Activated naive CD8-positive, alpha-beta T cell treated with anti-CD3 and anti-CD28 coated beads, Interleukin-2, amount 50 U/mL, for 24 hours (primary cell): ENCODE measurements at regions not wholly inside any gene's neighbourhood (a gene's known extent, or its start where the extent isn't known, plus 50 kb on each side); places are given as distances from the start of the nearest gene placed in this dataset.

Experiments
- ATAC-seq: fragments of 150-1000 bp; cut with Tn5 transposase; one replicate; pipeline ENCODE4 v1.10.0; 2021
- DNase-seq: peaks from one replicate; pipeline ENCODE4 v3.0.0; 2021
- H3K27ac Mint-ChIP-seq: one replicate; pipeline ENCODE4 v1.8.0; 2021; ENCODE audit warnings: mild to moderate bottlenecking, mixed read lengths
- H3K27me3 Mint-ChIP-seq: one replicate; pipeline ENCODE4 v1.8.0; 2021; ENCODE audit warnings: mixed read lengths
- H3K36me3 Mint-ChIP-seq: one replicate; pipeline ENCODE4 v1.8.0; 2021; ENCODE audit warnings: low read depth, mixed read lengths
- H3K4me1 Mint-ChIP-seq: one replicate; pipeline ENCODE4 v1.8.0; 2021; ENCODE audit warnings: mixed read lengths
- H3K4me3 Mint-ChIP-seq: one replicate; pipeline ENCODE4 v1.8.0; 2021; ENCODE audit warnings: mild to moderate bottlenecking, moderate library complexity, mixed read lengths
- H3K9me3 Mint-ChIP-seq: one replicate; pipeline ENCODE4 v1.8.0; 2021; ENCODE audit warnings: mixed read lengths

DNA sequence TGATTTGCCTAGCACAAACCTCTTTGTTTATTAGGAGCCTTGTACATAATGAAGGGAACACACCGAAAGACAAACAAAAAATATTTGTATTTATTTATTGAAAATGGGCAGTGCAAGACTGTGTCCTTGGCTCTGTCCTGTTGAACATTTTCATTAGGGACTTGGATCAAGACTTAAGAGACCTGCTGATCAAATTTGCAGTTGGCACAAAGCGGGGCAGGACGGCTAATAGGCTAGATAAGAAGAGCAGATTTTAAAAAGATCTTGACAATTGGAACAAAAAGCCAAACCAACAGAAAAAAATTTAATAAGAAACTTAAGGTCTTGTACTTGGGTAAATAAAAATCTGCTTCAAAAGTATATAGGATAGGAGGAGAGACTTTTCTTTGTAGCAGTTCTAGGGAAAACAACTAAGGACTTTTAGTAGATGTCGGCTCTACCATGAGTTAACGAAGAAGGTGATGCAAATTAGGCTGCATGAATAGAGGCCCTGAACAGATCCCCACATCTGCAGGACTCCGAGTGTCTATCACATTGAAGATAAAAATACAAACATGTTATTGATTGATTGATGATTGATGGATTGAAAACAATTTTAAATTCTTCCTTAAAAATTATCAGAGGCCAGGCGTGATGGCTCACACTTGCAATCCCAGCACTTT, 124.1 kb upstream of the SPACA1 start:
- Mint-ChIP-seq H3K4me1 (peaks cover 35% of the 10 kb centered on the region), H3K4me3 (no peak overlapping the region), H3K9me3 (no peaks in the 10 kb centered on the region), H3K27ac (no peak overlapping the region), H3K27me3 (peaks cover 9% of the 10 kb centered on the region), H3K36me3 (no peaks in the 10 kb centered on the region)
- DNase-seq (no peak), ATAC-seq (no peak)

GRCh38 chr6:87922947-87923330, 124.7 kb upstream of the SPACA1 start:
- Mint-ChIP-seq H3K4me1 (peaks cover 36% of the 10 kb centered on the region), H3K4me3 (no peak overlapping the region), H3K27me3 (peaks cover 9% of the 10 kb centered on the region), H3K27ac (peak overlapping the region; percentile 63), H3K9me3 (no peaks in the 10 kb centered on the region), H3K36me3 (no peaks in the 10 kb centered on the region)
- DNase-seq = peak; percentile 8
- ATAC-seq = peak; percentile 59

- peaks cover 9% of the 10 kb centered on the region for H3K27me3 Mint-ChIP-seq
- H3K4me3 Mint-ChIP-seq = no peak overlapping the region
- ATAC-seq (no peak), DNase-seq (no peak)
- no peaks in the 10 kb centered on the region for H3K36me3 Mint-ChIP-seq
- H3K4me1 Mint-ChIP-seq = peaks cover 36% of the 10 kb centered on the region
- H3K9me3 Mint-ChIP-seq = no peaks in the 10 kb centered on the region
- no peak overlapping the region for H3K27ac Mint-ChIP-seq
Measured at GRCh38 chr6:87922196-87922946, 125.3 kb upstream of the SPACA1 start.

GRCh38 chr6:87921034-87921433, 126.6 kb upstream of the SPACA1 start:
- DNase-seq (no peak), ATAC-seq (no peak)
- H3K27ac Mint-ChIP-seq = no peak overlapping the region
- no peak overlapping the region for H3K4me3 Mint-ChIP-seq
- peaks cover 9% of the 10 kb centered on the region for H3K27me3 Mint-ChIP-seq
- H3K4me1 Mint-ChIP-seq = peaks cover 35% of the 10 kb centered on the region
- no peaks in the 10 kb centered on the region for H3K36me3 Mint-ChIP-seq
- no peaks in the 10 kb centered on the region for H3K9me3 Mint-ChIP-seq

DNA sequence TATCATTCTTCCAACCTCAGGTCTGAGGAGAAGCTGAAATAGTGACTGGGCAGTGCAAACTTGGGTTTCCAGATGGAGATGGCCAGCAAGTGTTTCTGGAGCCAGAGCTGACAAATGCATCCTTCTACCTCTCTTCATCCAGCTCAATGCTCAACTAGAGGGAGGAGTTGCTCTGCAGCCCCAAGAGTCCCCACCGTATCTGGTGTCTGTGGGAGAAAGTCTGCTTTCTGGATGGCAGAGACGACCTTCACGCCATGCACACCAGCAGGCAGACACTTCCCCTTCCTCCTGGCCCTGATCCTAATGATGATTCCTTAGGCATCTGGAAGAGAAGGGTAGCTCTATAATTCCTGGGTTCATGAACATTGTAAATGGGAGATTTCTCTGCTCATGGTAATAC, 127.4 kb upstream of the SPACA1 start:
- H3K27ac Mint-ChIP-seq = no peak overlapping the region
- H3K4me3 Mint-ChIP-seq = no peak overlapping the region
- no peak for DNase-seq
- H3K9me3 Mint-ChIP-seq = no peaks in the 10 kb centered on the region
- H3K4me1 Mint-ChIP-seq = peaks cover 29% of the 10 kb centered on the region
- no peaks in the 10 kb centered on the region for H3K36me3 Mint-ChIP-seq
- H3K27me3 Mint-ChIP-seq = peaks cover 9% of the 10 kb centered on the region
- ATAC-seq = no peak

- DNase-seq = no peak
- no peak for ATAC-seq
- Mint-ChIP-seq H3K36me3 (no peaks in the 10 kb centered on the region), H3K4me3 (no peak overlapping the region), H3K27me3 (peaks cover 9% of the 10 kb centered on the region), H3K9me3 (no peaks in the 10 kb centered on the region), H3K4me1 (peaks cover 24% of the 10 kb centered on the region), H3K27ac (no peak overlapping the region)
Measured at GRCh38 chr6:87919416-87919815, 128.2 kb upstream of the SPACA1 start.

DNA sequence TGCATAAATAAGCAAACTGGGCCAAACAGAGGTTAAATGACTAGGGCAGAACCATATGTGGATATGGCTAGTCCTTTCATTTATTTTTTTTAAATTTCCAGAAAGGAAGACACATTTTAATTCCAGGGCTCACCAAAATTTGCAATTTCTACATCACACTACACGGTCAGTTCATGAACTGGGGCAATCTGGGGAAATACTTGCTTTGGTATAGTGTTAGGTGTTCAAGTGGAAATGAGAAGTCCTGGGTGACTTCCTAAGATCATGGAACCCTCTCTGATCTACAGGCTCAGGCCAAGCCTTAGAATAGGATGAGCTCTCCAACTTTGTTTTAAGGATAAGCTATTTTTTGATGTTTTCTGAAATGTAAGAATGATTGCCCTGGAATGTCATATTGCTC, 128.6 kb upstream of the SPACA1 start:
- H3K27me3 Mint-ChIP-seq = peaks cover 9% of the 10 kb centered on the region
- peaks cover 22% of the 10 kb centered on the region for H3K4me1 Mint-ChIP-seq
- ATAC-seq = no peak
- H3K27ac Mint-ChIP-seq = no peak overlapping the region
- no peak overlapping the region for H3K4me3 Mint-ChIP-seq
- H3K36me3 Mint-ChIP-seq = no peaks in the 10 kb centered on the region
- no peak for DNase-seq
- H3K9me3 Mint-ChIP-seq = no peaks in the 10 kb centered on the region

DNA sequence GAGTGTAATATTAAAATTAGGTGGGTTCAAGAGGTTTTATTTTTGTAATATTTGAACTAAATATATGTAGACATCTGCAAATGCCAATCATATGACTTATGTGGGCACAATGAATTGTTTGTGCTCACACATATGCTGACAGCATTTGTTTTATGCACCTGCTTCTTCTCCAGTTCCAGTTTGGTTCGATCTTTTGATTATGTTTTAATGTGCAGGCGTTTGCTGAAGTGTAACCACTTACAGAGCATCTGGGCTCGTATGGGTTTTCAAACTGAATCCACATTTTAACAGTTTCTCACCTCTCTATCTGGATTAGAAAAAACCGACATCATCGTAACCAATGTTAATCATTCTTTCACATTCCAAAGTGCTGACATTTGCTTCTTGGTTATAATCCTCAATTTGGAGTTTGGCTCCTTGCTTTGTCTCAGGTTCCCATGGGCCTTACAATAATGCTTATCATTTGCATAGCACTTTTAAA, 129.1 kb upstream of the SPACA1 start:
- Mint-ChIP-seq H3K4me1 (peaks cover 23% of the 10 kb centered on the region), H3K9me3 (no peaks in the 10 kb centered on the region), H3K27me3 (peaks cover 9% of the 10 kb centered on the region), H3K36me3 (no peaks in the 10 kb centered on the region), H3K4me3 (no peak overlapping the region), H3K27ac (no peak overlapping the region)
- DNase-seq (no peak), ATAC-seq (no peak)

DNA sequence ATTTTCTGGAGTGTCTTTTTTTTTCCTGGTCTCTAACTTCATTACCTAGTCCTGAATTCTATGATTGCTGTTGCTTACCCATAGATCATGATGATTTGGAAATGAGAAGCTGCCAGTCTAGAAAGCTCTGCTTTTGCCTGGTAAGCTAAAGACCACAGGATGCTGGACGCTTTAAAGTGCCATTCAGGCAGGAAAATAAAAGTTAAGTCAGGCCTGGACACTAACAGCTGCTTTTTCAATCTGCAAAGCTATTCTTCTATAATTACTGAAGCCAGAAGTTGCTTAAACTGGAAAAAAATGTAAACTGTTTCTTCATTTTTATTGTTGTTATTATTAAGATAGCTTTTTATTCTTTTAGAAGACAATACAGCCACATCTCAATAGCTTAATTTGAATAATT, 129.8 kb upstream of the SPACA1 start:
- Mint-ChIP-seq H3K27ac (no peak overlapping the region), H3K36me3 (no peaks in the 10 kb centered on the region), H3K4me1 (peaks cover 23% of the 10 kb centered on the region), H3K4me3 (no peak overlapping the region), H3K9me3 (no peaks in the 10 kb centered on the region), H3K27me3 (peaks cover 9% of the 10 kb centered on the region)
- ATAC-seq (no peak), DNase-seq (no peak)

GRCh38 chr6:87916446-87916845, 131.2 kb upstream of the SPACA1 start:
- no peak for DNase-seq
- no peak for ATAC-seq
- Mint-ChIP-seq H3K9me3 (no peaks in the 10 kb centered on the region), H3K27ac (no peak overlapping the region), H3K27me3 (peaks cover 9% of the 10 kb centered on the region), H3K4me1 (peaks cover 14% of the 10 kb centered on the region), H3K36me3 (no peaks in the 10 kb centered on the region), H3K4me3 (no peak overlapping the region)

DNA sequence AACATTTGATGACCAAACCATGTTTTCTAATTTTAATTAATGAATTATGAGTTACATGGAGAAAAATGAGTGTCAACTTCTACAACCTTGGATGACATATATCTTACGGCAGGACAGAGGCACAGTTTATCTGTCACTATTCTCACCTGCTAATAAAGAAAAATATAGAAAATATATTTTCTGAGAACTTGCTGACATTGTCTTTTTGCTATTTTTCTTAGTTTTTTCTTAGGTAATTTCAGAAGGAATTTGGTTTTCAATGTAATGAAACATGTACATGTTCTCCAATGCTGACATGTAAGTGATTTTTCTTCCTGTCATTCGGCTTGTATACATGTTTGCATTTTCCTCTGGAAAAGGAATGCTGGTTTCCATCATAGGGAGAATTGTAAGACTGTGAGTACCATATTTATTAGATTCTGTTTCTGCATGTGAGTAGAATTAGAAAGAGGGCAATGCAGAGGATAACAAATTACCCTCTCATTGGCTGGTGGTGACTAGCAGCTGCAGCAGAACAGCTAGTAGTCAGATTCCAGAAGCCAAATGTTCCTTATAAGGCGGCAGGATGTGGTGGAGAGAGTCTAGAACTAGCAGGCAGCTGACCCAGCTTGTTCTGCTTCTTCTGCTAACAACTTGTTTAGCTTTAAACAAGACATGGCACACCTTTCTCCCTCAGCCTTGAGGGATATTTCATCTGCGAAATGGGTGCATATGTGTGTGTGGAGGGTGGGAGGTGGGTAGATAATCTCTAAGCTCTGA, 132.8 kb upstream of the SPACA1 start:
- peaks cover 3% of the 10 kb centered on the region for H3K9me3 Mint-ChIP-seq
- no peak overlapping the region for H3K27ac Mint-ChIP-seq
- DNase-seq (no peak), ATAC-seq (no peak)
- H3K4me1 Mint-ChIP-seq = peaks cover 17% of the 10 kb centered on the region
- no peak overlapping the region for H3K4me3 Mint-ChIP-seq
- H3K27me3 Mint-ChIP-seq = peaks cover 8% of the 10 kb centered on the region
- no peaks in the 10 kb centered on the region for H3K36me3 Mint-ChIP-seq

DNA sequence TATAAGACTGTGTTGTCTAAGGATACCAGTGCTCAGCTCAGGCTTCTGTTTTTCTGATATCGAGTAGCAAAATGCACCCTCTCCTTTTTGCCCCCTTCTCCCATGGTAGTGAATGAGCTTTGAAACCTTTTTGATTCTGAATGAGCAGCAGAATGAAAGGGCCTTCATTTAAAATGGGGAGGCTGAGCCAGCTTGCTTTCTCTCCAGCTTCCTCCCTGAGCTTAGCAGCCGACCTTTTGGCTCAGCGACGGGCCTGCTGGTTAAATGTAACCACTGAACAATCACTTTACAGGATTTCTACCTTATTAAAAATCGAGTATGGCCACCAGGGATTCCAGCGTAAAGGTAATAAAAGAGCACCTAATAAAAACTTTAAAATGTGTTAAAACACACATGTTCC, 133.7 kb upstream of the SPACA1 start:
- DNase-seq (no peak), ATAC-seq (no peak)
- Mint-ChIP-seq H3K27ac (no peak overlapping the region), H3K36me3 (no peaks in the 10 kb centered on the region), H3K27me3 (peaks cover 4% of the 10 kb centered on the region), H3K4me1 (peaks cover 26% of the 10 kb centered on the region), H3K4me3 (no peak overlapping the region), H3K9me3 (peaks cover 3% of the 10 kb centered on the region)

DNA sequence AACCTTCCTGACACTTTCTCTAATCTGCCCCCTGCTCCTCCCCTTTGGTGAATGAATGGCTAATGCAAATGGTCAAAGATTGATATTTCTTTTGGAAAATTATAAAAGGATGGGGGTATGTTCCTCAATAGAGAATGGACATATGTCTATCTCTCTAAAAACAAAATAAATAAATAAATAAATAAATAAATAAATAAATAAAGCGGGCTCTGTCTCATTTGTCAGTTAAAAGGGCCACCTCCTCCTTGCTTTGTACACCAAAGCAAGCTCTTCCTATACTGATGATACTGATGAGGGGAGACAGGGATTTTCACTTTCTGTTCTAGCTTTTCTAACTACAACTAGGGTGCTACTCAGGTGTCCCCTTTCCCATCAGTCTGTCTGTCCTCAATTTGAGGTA, 135.5 kb upstream of the SPACA1 start:
- peaks cover 4% of the 10 kb centered on the region for H3K27me3 Mint-ChIP-seq

DNA sequence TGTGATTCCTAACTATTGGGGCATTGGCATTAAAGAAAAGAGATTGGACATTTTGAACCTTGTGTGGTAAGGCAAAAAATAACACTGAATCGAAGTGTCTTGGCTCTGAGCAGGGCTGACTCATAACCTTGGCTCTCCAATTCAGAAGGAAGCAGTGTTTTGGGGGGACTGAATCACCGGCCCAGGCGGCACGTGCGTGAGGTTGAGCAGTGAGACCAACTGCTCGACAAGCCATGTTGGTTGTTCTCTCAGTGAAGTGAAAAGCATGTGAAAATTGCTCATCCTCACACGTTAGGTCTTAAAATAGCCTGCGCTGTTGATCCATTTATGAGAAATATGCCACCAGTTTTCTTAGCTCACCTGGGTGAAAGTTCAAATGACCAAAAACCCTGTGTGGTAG, 137.8 kb upstream of the SPACA1 start:
- Mint-ChIP-seq H3K9me3 (peaks cover 3% of the 10 kb centered on the region), H3K4me1 (peaks cover 59% of the 10 kb centered on the region), H3K27me3 (peaks cover 7% of the 10 kb centered on the region), H3K4me3 (peak overlapping the region; percentile 45), H3K36me3 (no peaks in the 10 kb centered on the region), H3K27ac (peak overlapping the region; percentile 85)
- peak; percentile 59 for DNase-seq
- peak; percentile 82 for ATAC-seq

More for the DNA sequence above, 135.5 kb upstream of the SPACA1 start:
- DNase-seq (no peak), ATAC-seq (no peak)
- Mint-ChIP-seq H3K9me3 (peaks cover 3% of the 10 kb centered on the region), H3K27ac (no peak overlapping the region), H3K4me1 (peaks cover 41% of the 10 kb centered on the region), H3K4me3 (no peak overlapping the region), H3K36me3 (no peaks in the 10 kb centered on the region)
